ENCODE measurements at regions not wholly inside any gene's neighbourhood (a gene's known extent, or its start where the extent isn't known, plus 50 kb on each side); places are given as distances from the start of the nearest gene placed in this dataset.

- peak; percentile 34 for DNase-seq (ENCODE audit: low spot score)
- no peak for TF ChIP-seq CTCF (IDR thresholded peaks at IDR 0.05; ENCODE audit: extremely low read depth, missing control alignments)
Measured at GRCh38 chr21:34017039-34017961, 56.1 kb upstream of the MRPS6 start.

- TF ChIP-seq CTCF (IDR thresholded peaks at IDR 0.05; ENCODE audit: extremely low read depth, missing control alignments): no peak
- DNase-seq (ENCODE audit: low spot score): no peak
Measured at GRCh38 chr21:34012640-34013039, 60.7 kb upstream of the MRPS6 start.

GRCh38 chr21:34011660-34012059 lies 61.7 kb upstream of the MRPS6 start:
- no peak for TF ChIP-seq CTCF (IDR thresholded peaks at IDR 0.05; ENCODE audit: extremely low read depth, missing control alignments)
- no peak for DNase-seq (ENCODE audit: low spot score)

GRCh38 chr21:34009193-34009592 lies 64.2 kb upstream of the MRPS6 start:
- no peak for TF ChIP-seq CTCF (IDR thresholded peaks at IDR 0.05; ENCODE audit: extremely low read depth, missing control alignments)
- DNase-seq (ENCODE audit: low spot score): no peak

- DNase-seq (ENCODE audit: low spot score): no peak
- TF ChIP-seq CTCF (IDR thresholded peaks at IDR 0.05; ENCODE audit: extremely low read depth, missing control alignments): no peak
Measured at GRCh38 chr21:34008618-34009017, 64.8 kb upstream of the MRPS6 start.

- no peak for DNase-seq (ENCODE audit: low spot score)
- no peak for TF ChIP-seq CTCF (IDR thresholded peaks at IDR 0.05; ENCODE audit: extremely low read depth, missing control alignments)
Measured at GRCh38 chr21:34006611-34007168, 66.7 kb upstream of the MRPS6 start.

GRCh38 chr21:34004974-34005373 lies 68.4 kb upstream of the MRPS6 start:
- no peak for TF ChIP-seq CTCF (IDR thresholded peaks at IDR 0.05; ENCODE audit: extremely low read depth, missing control alignments)

More at GRCh38 chr21:34004974-34005373, 68.4 kb upstream of the MRPS6 start:
- DNase-seq (ENCODE audit: low spot score): no peak

All from GM20000 (cell line).